GM15510 (cell line): ENCODE measurements at regions not wholly inside any gene's neighbourhood (a gene's known extent, or its start where the extent isn't known, plus 50 kb on each side); places are given as distances from the start of the nearest gene placed in this dataset.

Source experiments
- POLR2A ChIP-seq: IDR thresholded peaks from 3 replicates; pipeline ENCODE4 v1.6.1; 2011; ENCODE audit warnings: borderline replicate concordance; ENCODE audit not compliant: insufficient read length; ENCODE audit errors: extremely low read depth

- TF ChIP-seq POLR2A: no peak
These were observed 125.0 kb upstream of the MEF2A start for GRCh38 chr15:99440551-99441443.

- TF ChIP-seq POLR2A: no peak
These were observed 124.4 kb upstream of the MEF2A start for GRCh38 chr15:99441444-99441800.

GRCh38 chr15:99441871-99442251 is 123.9 kb upstream of the MEF2A start:
- TF ChIP-seq POLR2A: no peak

DNA sequence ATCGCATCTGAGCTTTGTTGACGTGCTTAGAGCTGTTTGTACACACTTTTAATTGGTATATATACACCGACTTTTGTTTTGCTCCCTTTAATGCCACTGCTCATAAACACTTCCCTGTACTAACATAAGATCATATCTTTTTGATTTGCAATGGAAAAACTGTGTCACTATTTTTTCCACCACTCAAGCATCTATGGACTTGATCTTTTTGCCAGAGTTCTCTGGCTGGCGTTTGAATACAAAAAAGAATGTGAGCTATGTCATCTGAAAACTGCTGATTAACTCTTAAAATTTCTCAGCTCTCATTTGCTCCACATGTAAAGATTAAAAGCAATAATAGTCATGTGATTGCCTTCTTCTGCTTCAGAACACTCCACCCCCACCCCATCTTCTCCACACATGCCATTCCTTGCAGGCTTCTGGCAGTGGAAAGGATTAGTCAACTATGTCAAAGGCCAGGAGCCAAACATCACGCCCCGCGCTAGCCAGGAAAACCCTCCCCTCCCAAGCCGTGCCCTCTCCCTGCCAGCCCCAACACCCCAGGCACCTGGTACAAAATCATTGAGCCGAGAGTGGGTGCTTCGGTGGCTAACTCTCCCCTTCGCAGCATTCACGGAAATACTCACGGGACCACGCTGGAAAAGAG is 123.4 kb upstream of the MEF2A start:
- TF ChIP-seq POLR2A: no peak

GRCh38 chr15:99443056-99443756 is 122.6 kb upstream of the MEF2A start:
- TF ChIP-seq POLR2A: no peak

- TF ChIP-seq POLR2A: no peak
These were observed 121.9 kb upstream of the MEF2A start for GRCh38 chr15:99443768-99444446.

DNA sequence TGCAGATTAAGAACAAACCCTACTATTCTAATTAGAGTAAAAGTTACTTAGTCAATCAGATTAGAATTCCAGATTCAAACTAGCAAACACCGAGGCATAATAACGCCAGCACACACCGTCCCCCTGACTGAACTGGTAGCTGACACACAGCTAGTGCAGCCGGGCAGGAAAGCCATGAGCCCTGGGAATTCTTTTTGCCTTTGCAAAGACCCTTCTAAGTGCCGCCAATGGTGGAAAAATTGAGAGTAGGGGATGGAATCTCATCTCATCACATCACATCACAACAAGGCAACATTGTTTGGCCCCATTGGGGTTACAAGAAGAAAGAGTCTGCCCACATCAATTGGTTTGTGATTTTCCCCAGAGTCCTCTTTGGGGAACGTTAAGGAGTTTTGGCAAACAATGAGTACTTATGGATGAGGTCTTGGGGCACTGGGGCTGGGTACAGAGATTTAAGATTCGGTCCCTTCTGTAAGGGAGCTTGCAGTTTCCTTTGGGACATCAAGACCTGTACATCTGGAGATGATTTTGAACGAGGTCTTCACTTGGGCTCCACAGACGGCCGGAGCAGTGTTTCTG is 120.4 kb upstream of the MEF2A start:
- TF ChIP-seq POLR2A: no peak

GRCh38 chr15:99446565-99447496 is 119.0 kb upstream of the MEF2A start:
- TF ChIP-seq POLR2A: no peak

DNA sequence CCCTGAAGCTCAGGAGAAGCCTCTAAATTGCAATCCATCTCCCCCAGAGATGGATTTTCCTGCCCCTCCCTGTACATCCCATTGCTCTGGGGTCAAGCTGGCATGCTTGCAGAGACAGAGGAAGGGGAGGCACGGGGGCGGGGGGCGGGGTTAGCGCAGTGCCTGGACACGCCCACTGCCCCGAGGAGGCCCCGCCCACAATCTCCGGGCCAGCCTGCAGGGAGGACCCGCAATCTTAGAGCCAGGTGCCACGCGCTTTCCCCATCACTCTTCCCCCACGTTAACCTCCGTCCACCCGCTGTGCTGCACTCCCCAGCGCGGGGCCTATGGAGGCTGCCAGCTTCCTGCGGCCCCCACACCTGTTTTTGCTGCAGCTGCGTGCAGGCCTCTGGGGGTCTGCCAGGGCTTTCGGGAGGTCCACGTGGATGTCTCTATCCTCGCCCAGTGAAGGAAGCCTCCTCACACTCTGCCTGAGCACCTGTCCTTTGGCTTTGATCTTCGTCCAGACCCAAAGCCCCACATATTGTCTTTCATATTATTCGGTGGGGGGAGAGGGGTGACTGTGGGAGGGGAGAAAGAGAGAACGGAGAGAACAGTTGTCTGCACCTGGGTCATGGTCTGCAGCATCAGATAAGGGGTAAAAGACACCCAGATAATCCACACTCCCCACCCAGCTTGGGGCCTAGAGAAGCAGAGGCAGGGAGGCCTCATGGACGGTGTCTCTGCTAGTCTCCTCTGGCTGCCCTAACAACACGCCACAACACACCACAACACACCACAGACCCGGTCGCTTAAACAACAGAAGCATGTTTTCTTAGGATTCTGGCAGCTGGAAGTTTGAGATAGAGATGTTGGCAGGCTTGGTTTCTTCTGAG is 118.0 kb upstream of the MEF2A start:
- no peak for TF ChIP-seq POLR2A

DNA sequence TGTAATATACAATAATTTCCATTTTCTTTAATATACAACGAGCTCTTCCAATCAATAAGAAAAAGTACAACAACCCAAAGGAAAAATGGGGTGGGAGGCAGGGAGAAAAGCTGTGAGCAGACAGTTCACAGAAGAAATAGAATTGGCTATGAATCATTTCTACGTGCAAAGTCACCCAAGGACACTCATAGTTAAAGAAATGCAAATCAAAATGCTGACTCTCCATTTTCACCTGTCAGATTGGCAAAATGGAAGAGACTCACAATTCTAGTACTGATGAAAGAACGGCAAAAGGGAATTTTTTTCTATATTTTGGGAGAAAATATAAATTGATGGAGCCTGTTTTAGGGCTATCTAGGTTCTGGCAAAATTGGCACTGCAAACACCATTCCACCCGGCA is 116.3 kb upstream of the MEF2A start:
- no peak for TF ChIP-seq POLR2A

DNA sequence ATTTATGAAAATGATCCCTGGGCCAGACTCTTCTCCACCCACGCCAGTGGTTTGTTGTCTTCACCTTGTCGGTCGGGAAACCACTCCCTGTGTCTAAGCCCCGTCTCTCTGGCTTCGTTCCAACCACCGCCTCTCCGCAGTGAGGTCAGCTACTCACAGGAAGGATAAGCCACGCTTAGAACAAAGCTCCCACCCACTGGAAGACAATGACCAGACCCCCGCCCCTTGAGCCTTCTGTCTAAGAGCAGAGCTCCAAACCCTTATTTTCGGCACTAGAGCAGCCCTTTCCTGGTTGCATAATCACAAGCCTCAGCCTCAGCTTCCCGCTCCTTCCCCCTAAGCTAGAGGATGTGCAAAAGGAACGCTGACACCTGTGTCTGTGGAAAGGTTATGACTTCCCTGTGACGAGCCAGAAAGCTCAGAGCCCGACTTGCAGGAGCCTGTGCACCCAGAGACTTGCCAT is 114.9 kb upstream of the MEF2A start:
- no peak for TF ChIP-seq POLR2A

- TF ChIP-seq POLR2A: no peak
These were observed 114.3 kb upstream of the MEF2A start for GRCh38 chr15:99451484-99451883.

DNA sequence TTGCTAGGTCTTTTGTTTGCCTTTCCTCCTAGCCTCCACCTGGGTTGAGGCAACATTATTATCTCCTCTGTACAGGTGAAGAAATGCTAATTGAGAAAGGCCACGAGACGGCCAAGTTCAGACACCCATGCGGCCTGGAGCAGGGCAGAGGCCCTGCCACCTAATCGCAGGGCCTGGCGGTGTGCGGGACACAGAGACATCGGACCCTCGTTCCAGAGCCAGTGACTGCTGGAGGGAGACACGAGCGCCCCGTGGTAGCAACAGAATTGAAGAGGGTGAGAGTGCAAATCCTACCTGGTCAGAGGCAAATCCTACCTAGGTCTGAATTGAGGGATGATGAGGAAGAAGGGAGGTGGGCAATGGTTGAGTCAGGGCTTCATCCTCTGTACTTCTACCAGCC is 113.8 kb upstream of the MEF2A start:
- TF ChIP-seq POLR2A: no peak
